ENCODE measurements at regions not wholly inside any gene's neighbourhood (a gene's known extent, or its start where the extent isn't known, plus 50 kb on each side); places are given as distances from the start of the nearest gene placed in this dataset.

DNA sequence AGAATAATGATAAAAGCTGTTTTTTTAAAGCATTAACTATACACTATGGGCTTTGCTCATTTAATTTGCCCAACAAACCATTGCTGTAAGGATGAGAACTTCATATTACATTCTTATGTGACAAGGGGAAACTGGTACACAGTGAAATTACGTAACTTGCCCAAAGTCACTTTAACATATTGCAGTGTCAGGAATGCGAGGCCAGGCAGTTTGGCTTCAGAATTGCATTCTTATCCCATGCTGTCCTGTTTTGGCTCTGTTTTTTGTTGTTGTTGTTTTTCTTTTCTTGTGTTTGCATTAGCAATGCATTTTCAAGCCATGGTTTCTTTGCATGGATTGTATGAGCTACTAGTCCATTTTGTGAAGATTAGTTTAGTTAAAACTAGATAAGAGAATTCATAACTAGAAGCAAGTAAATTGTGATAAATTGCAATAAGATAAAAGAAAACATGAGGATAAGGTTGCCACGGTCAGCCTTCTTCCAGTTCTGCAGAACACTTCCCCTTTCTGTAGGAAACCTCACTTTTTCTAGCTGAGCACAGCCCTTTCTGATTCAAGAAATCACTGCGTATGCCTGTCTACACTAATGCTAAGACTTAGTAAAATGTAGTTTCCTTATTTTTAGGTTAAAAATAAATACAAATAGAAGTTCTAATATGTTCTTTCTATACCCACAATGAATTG is 221.3 kb upstream of the KCNJ16 start:
- Histone ChIP-seq H4K20me1 (ENCODE audit: insufficient read depth) (no peaks in the 10 kb centered on the region), H2AFZ (ENCODE audit: low read depth) (no peak overlapping the region), H3K9ac (no peak overlapping the region), H3K27me3 (ENCODE audit: insufficient read depth) (no peaks in the 10 kb centered on the region), H3K4me3 (ENCODE audit: low read depth in 2 of 2, low read length in 1 of 2) (no peak overlapping the region), H3K36me3 (replicated peaks in 1 of 2; ENCODE audit: control insufficient read depth in 1 of 2, insufficient read depth in 2 of 2, low read length in 1 of 2) (no peaks in the 10 kb centered on the region), H3K4me1 (ENCODE audit: control insufficient read depth in 1 of 2, insufficient read depth in 2 of 2, low read depth in 1 of 2, low read length in 1 of 2) (peaks cover 0 to 5% of the 10 kb centered on the region in 2 experiments; a peak in 1 of 4 replicates), H3F3A (replicated peaks; ENCODE audit: insufficient read depth) (peaks cover 7% of the 10 kb centered on the region), H3K9me3 (no peaks in the 10 kb centered on the region; the same call in 1 of the 2 replicates), H3K9me2 (no peaks in the 10 kb centered on the region), H3K79me2 (ENCODE audit: insufficient read depth) (no peaks in the 10 kb centered on the region), H3K27ac (ENCODE audit: low read depth in 2 of 2, low read length in 1 of 2) (no peak overlapping the region), H3K4me2 (no peak overlapping the region)
- 84% methylated on average over 4 of the region's 4 CpGs for WGBS (ENCODE audit: low lambda C conversion rate)
- no peak for DNase-seq
- CTCF ChIA-PET, result interaction anchor here (1.0 kb wide), 1 partner anchor 247 kb away, joined by 4 read pairs; no protein-coding TSS in a partner anchor
- POLR2A ChIA-PET, result no interaction called here
- TF ChIP-seq SMC3 (IDR thresholded peaks at IDR 0.05; ENCODE audit: low read depth, low read length) (no peak), CHD2 (IDR thresholded peaks at IDR 0.05; ENCODE audit: low read length, partially characterized antibody) (no peak), EZH2phosphoT487 (IDR thresholded peaks at IDR 0.05; ENCODE audit: borderline replicate concordance, low read depth) (no peak)

DNA sequence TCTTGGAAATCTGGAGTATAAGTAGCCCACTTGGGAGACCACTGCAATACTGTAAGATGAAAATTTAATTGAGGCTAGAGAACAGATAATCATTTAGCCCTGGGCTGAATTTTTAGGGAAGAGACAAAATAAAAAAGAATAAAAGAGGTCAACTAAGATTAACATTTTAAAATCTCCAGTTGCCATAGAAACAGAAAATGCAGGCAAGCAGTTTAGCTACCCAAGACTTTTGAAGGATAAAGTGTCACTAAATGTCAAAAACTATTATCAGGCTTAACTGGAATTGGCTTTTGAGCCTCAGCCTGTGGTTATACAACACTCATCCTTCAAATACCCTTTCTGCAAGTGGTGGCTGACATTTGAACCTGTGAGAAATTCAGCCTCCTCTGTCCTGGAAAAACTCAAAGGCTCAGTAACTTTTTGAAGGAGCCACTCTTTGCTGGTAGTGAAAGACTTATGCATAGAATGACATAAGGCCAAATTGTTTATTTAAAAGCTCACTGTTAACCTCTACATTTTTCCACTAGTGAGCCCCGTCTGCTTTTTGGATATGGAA is 220.7 kb upstream of the KCNJ16 start:
- Histone ChIP-seq H3K9me2 (no peaks in the 10 kb centered on the region), H2AFZ (ENCODE audit: low read depth) (no peak overlapping the region), H3K9ac (no peak overlapping the region), H3K27ac (ENCODE audit: low read depth in 2 of 2, low read length in 1 of 2) (no peak overlapping the region), H3K79me2 (ENCODE audit: insufficient read depth) (no peaks in the 10 kb centered on the region), H3K27me3 (ENCODE audit: insufficient read depth) (no peaks in the 10 kb centered on the region), H3F3A (replicated peaks; ENCODE audit: insufficient read depth) (peaks cover 7% of the 10 kb centered on the region), H3K4me3 (ENCODE audit: low read depth in 2 of 2, low read length in 1 of 2) (no peak overlapping the region), H4K20me1 (ENCODE audit: insufficient read depth) (no peaks in the 10 kb centered on the region), H3K9me3 (peaks cover 3% of the 10 kb centered on the region; the same call in 1 of the 2 replicates), H3K36me3 (replicated peaks in 1 of 2; ENCODE audit: control insufficient read depth in 1 of 2, insufficient read depth in 2 of 2, low read length in 1 of 2) (no peaks in the 10 kb centered on the region), H3K4me1 (ENCODE audit: control insufficient read depth in 1 of 2, insufficient read depth in 2 of 2, low read depth in 1 of 2, low read length in 1 of 2) (peaks cover 0 to 5% of the 10 kb centered on the region in 2 experiments; a peak in 1 of 4 replicates), H3K4me2 (no peak overlapping the region)
- TF ChIP-seq CHD2 (IDR thresholded peaks at IDR 0.05; ENCODE audit: low read length, partially characterized antibody) (no peak), POLR2AphosphoS5 (IDR thresholded peaks at IDR 0.05; ENCODE audit: low read depth, low read length) (no peak), TEAD4 (IDR thresholded peaks at IDR 0.05; ENCODE audit: borderline replicate concordance, insufficient read depth) (no peak), EP300 (IDR thresholded peaks at IDR 0.05; ENCODE audit: borderline replicate concordance in 1 of 2, low read depth in 1 of 2, low read length in 1 of 2) (no peak), MXI1 (IDR thresholded peaks at IDR 0.05; ENCODE audit: low read depth, low read length) (no peak), ELF1 (IDR thresholded peaks at IDR 0.05) (no peak), GATA2 (CRISPR knock-in tag; IDR thresholded peaks at IDR 0.05) (no peak), TAF1 (IDR thresholded peaks at IDR 0.05; ENCODE audit: borderline replicate concordance, low read depth, low read length) (no peak), EZH2phosphoT487 (IDR thresholded peaks at IDR 0.05; ENCODE audit: borderline replicate concordance, low read depth) (no peak), NFIC (IDR thresholded peaks at IDR 0.05; ENCODE audit: borderline replicate concordance) (no peak), RFX5 (IDR thresholded peaks at IDR 0.05; ENCODE audit: low read length) (no peak), JUND (IDR thresholded peaks at IDR 0.05) (no peak), RXRA (IDR thresholded peaks at IDR 0.05; ENCODE audit: borderline replicate concordance, low read depth) (no peak), SIN3A (IDR thresholded peaks at IDR 0.05; ENCODE audit: borderline replicate concordance, low read depth, low read length) (no peak), FOXJ3 (CRISPR knock-in tag; IDR thresholded peaks at IDR 0.05) (no peak)
- TF ChIP-seq, protein P1, sequence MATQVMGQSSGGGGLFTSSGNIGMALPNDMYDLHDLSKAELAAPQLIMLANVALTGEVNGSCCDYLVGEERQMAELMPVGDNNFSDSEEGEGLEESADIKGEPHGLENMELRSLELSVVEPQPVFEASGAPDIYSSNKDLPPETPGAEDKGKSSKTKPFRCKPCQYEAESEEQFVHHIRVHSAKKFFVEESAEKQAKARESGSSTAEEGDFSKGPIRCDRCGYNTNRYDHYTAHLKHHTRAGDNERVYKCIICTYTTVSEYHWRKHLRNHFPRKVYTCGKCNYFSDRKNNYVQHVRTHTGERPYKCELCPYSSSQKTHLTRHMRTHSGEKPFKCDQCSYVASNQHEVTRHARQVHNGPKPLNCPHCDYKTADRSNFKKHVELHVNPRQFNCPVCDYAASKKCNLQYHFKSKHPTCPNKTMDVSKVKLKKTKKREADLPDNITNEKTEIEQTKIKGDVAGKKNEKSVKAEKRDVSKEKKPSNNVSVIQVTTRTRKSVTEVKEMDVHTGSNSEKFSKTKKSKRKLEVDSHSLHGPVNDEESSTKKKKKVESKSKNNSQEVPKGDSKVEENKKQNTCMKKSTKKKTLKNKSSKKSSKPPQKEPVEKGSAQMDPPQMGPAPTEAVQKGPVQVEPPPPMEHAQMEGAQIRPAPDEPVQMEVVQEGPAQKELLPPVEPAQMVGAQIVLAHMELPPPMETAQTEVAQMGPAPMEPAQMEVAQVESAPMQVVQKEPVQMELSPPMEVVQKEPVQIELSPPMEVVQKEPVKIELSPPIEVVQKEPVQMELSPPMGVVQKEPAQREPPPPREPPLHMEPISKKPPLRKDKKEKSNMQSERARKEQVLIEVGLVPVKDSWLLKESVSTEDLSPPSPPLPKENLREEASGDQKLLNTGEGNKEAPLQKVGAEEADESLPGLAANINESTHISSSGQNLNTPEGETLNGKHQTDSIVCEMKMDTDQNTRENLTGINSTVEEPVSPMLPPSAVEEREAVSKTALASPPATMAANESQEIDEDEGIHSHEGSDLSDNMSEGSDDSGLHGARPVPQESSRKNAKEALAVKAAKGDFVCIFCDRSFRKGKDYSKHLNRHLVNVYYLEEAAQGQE (IDR thresholded peaks at IDR 0.05; ENCODE audit: low read depth, low read length), result no peak
- TF ChIP-seq, protein P2, sequence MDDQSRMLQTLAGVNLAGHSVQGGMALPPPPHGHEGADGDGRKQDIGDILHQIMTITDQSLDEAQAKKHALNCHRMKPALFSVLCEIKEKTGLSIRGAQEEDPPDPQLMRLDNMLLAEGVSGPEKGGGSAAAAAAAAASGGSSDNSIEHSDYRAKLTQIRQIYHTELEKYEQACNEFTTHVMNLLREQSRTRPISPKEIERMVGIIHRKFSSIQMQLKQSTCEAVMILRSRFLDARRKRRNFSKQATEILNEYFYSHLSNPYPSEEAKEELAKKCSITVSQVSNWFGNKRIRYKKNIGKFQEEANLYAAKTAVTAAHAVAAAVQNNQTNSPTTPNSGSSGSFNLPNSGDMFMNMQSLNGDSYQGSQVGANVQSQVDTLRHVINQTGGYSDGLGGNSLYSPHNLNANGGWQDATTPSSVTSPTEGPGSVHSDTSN (IDR thresholded peaks at IDR 0.05), result no peak; the same call in 1 of the 2 replicates
- TF ChIP-seq, protein P3, sequence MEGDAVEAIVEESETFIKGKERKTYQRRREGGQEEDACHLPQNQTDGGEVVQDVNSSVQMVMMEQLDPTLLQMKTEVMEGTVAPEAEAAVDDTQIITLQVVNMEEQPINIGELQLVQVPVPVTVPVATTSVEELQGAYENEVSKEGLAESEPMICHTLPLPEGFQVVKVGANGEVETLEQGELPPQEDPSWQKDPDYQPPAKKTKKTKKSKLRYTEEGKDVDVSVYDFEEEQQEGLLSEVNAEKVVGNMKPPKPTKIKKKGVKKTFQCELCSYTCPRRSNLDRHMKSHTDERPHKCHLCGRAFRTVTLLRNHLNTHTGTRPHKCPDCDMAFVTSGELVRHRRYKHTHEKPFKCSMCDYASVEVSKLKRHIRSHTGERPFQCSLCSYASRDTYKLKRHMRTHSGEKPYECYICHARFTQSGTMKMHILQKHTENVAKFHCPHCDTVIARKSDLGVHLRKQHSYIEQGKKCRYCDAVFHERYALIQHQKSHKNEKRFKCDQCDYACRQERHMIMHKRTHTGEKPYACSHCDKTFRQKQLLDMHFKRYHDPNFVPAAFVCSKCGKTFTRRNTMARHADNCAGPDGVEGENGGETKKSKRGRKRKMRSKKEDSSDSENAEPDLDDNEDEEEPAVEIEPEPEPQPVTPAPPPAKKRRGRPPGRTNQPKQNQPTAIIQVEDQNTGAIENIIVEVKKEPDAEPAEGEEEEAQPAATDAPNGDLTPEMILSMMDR (IDR thresholded peaks at IDR 0.05), result no peak
- TF ChIP-seq, protein P4, sequence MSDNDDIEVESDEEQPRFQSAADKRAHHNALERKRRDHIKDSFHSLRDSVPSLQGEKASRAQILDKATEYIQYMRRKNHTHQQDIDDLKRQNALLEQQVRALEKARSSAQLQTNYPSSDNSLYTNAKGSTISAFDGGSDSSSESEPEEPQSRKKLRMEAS (IDR thresholded peaks at IDR 0.05; ENCODE audit: low read depth), result no peak
- WGBS (ENCODE audit: low lambda C conversion rate), result 80% methylated on average over 1 of the region's 1 CpG
- DNase-seq, result no peak
- ChIA-PET CTCF (interaction anchor here (1.0 kb wide), 1 partner anchor 247 kb away, joined by 4 read pairs; no protein-coding TSS in a partner anchor), POLR2A (no interaction called here)

Data from SK-N-SH (cell line).